Activated CD4-positive, alpha-beta T cell treated with anti-CD3 and anti-CD28 coated beads, Interleukin-2, amount 50 U/mL, for 48 hours (primary cell): ENCODE measurements at regions not wholly inside any gene's neighbourhood (a gene's known extent, or its start where the extent isn't known, plus 50 kb on each side); places are given as distances from the start of the nearest gene placed in this dataset.

ENCODE experiments used
- DNase-seq, 2 experiments: peaks; one replicate each; pipeline ENCODE4 v3.0.0-alpha.2; 2020

DNA sequence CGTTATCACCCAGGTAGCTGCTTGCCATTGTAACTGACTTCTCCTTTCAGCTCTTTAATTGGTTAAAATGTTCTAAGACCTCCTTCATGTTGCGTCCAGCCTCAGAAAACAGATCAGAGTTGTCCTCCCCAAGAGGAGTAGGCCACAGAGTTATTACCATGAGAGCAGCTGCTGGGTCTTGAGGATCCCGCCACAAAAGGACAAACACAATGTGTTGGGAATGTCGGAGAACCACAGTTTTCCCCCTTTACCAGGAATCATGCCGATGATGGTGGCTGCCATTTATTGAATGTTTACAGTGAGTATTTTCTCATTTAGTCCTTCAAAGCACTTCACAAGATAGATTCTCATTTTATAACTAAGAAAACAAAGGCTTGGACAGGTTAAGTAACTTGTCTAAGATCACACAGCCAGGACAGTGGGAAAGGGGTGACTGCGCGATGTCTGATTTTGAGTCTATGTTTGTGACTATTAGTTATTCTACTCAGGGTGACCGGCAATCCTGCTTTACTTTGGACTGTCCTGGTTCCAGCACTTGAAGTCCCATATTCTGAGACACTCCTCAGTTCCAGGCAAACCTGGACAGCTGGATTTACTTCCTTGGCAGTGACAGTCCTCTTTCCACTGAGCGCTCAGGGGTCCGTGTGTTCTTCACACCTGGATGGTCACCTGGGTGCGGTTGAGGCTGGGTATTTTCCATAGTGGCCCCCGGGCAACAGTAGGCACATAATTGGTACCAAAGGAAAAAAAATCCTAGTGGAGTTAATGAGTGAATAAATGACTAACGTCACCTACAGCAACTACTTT lies 93.6 kb downstream of the LIPG start:
- DNase-seq, result no peak

DNA sequence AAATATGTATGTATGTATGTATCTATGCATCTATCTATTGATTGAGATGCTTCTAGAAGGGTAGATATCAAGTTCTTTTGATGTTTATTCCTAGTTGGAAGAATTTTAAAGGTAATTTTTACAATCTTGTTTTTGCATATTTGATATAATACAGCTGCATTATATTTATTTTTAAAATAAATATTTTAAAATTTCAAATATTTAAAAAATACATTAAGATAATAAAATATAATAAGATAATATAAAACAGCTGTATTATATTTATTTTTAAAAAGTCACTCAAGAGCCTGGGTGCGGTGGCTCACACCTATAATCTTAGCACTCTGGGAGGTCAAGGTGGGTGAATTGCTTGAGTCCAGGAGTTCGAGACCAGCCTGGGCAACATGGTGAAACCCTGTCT lies 92.5 kb downstream of the LIPG start:
- no peak for DNase-seq

DNA sequence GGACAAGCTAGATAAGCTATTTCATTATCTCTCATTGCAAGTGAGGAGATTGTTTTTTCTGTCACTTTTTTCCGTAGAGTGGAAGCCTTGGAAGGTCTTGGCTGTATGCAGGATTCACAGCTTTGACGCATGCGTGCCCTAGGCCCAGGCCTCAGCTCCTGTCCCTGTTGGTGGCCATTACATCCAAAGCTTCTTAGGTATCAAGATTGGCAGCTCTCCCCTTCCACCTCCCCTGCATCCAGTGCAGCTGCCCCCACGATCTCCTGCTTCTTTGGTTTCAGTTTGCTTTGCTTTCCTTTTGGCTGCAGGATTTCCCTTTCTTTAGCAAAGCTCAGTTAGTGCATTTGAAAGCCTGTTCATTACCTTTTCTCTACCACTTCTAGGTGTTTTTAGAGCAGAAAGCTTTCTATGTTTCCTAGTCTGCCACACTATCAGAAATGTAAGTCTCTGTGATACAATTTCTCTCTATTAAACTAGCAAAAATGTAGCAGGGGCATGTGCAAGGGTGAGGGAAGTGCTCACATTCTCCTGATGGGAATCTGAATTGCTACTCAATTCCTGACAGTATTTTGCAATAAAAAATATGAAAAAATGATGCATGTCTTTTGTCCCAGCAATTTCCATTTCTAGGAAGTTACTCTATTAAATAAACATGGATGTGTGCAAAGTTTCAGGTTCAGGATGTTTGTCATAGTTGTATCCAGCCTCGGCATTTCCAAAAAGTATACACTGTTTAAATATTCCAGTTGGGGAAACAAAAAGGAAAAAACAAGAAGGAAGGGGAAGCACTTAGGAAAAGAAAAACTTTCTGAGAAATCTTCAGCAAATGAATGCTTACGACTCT lies 91.2 kb downstream of the LIPG start:
- no peak for DNase-seq

DNA sequence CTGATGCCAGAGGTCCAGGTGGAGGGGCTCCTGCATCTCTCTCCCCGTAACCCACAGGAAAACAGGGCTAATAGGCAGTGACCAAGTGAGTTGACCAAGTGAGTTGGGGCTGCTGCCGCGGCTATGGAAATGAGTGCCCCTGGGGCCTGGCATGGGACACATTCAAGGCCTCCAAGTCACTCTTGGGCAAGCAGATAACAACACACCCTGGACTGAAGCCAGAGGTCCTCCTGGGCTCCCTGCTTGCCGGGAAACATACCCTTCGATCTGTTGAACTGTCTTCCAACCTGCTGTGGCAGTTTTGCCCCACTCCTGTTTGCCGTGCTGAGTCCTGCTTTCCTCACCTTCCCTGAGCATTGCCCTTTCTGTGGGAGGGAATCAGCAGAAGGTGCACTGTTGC lies 89.2 kb downstream of the LIPG start:
- DNase-seq, result no peak

DNA sequence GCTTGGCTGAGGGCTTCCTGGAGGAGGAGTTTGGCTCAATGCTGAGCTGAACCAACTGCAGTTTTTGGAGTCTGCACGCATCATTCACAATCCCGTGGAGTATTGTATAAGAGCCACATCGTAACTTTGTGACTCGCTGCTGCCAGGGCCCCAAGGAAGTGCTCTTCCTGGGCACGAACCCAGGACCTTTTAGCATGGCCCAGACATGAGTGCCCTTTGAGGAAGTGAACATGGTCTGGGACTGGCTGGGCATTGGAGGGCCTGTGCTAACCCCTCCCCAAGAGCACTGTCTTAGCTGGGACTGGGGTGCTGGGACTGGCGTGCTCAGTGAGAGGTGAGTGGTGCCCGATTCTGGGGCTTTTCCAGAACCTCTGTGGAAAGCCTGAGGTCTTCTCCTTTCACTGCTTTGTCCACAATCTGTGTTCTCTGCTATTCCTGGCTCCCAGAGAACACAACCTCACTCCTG lies 88.6 kb downstream of the LIPG start:
- no peak for DNase-seq

DNA sequence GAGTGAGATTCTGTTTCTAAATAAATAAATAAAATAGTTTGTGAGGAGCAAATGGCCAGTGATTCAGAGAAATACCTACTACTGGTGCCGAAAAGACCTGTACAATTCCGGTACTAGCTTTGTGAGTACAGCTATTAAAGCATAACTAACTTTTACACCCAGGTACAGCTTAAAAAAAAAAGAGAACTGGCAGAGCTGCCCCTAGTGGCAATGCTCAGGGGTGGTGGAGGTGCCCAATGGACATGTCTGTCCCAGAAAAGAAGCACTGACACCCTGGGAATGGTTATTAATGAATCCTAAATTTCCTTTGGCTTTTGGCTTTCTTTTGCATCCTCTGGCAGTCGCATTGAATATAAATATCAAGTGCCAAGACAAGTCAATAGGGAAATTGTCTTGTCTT lies 87.0 kb downstream of the LIPG start:
- DNase-seq, result no peak
